MM.1S (cell line): ENCODE measurements at regions not wholly inside any gene's neighbourhood (a gene's known extent, or its start where the extent isn't known, plus 50 kb on each side); places are given as distances from the start of the nearest gene placed in this dataset.

Experiments
- DNase-seq: peaks from one replicate; pipeline ENCODE4 v3.0.0-alpha.2; 2015
- H2AFZ ChIP-seq: fragments of 300-600 bp; sonication (generic); 2 replicates; pipeline ENCODE4 v1.6.0; 2016; ENCODE audit warnings: antibody characterized with exemption, low read length
- H3F3A ChIP-seq: fragments of 300-600 bp; sonication (generic); 2 replicates; pipeline ENCODE4 v1.6.1; 2016; ENCODE audit warnings: mild to moderate bottlenecking, antibody characterized with exemption, low read length, moderate library complexity, mixed read lengths; ENCODE audit not compliant: insufficient read depth
- H3K27ac ChIP-seq: fragments of 300-600 bp; sonication (generic); 2 replicates; pipeline ENCODE4 v1.5.1; 2016; ENCODE audit warnings: mild to moderate bottlenecking, low read length
- H3K27me3 ChIP-seq: fragments of 300-600 bp; sonication (generic); replicated peaks from 2 replicates; pipeline ENCODE4 v1.6.0; 2016; ENCODE audit warnings: low read length; ENCODE audit not compliant: insufficient read depth
- H3K36me3 ChIP-seq: fragments of 300-600 bp; sonication (generic); replicated peaks from 2 replicates; pipeline ENCODE4 v1.6.1; 2016; ENCODE audit warnings: mild to moderate bottlenecking, low read length, mixed read lengths; ENCODE audit not compliant: insufficient read depth
- H3K4me1 ChIP-seq: fragments of 300-600 bp; sonication (generic); 2 replicates; pipeline ENCODE4 v1.6.1; 2016; ENCODE audit warnings: low read length, mixed read lengths
- H3K4me2 ChIP-seq: fragments of 300-600 bp; sonication (generic); 2 replicates; pipeline ENCODE4 v1.6.0; 2016; ENCODE audit warnings: low read depth, low read length
- H3K4me3 ChIP-seq: fragments of 300-600 bp; sonication (generic); 2 replicates; pipeline ENCODE4 v1.5.1; 2016; ENCODE audit warnings: low read length, mixed read lengths
- H3K79me2 ChIP-seq: fragments of 300-600 bp; sonication (generic); 2 replicates; pipeline ENCODE4 v1.6.1; 2016; ENCODE audit warnings: mixed run types, low read length, mixed read lengths
- H3K9ac ChIP-seq: fragments of 300-600 bp; sonication (generic); 2 replicates; pipeline ENCODE4 v1.6.1; 2016; ENCODE audit warnings: low read length, mixed read lengths
- H3K9me2 ChIP-seq: fragments of 300-600 bp; sonication (generic); replicated peaks from 2 replicates; pipeline ENCODE4 v1.6.1; 2016; ENCODE audit warnings: mild to moderate bottlenecking, low read length, mixed read lengths; ENCODE audit not compliant: insufficient read depth
- H3K9me3 ChIP-seq: fragments of 300-600 bp; sonication (generic); replicated peaks from 2 replicates; pipeline ENCODE4 v1.6.1; 2016; ENCODE audit warnings: mild to moderate bottlenecking, low read length, mixed read lengths; ENCODE audit not compliant: insufficient read depth
- H4K20me1 ChIP-seq: fragments of 300-600 bp; sonication (generic); 2 replicates; pipeline ENCODE4 v1.6.1; 2016; ENCODE audit warnings: mild to moderate bottlenecking, low read length, moderate library complexity, mixed read lengths; ENCODE audit not compliant: insufficient read depth
- CTCF ChIP-seq: fragments of 300-600 bp; sonication (generic); IDR thresholded peaks from 2 replicates; pipeline ENCODE4 v1.5.1; 2016; ENCODE audit warnings: antibody characterized with exemption, low read length, mixed read lengths
- EZH2 ChIP-seq: fragments of 300-600 bp; sonication (generic); optimal IDR thresholded peaks from 2 replicates; pipeline ENCODE3; 2017; ENCODE audit warnings: low read depth, mild to moderate bottlenecking, antibody characterized with exemption, low read length, mixed read lengths
- EZH2phosphoT487 ChIP-seq: fragments of 300-600 bp; sonication (generic); IDR thresholded peaks from 2 replicates; pipeline ENCODE4 v1.6.1; 2018; ENCODE audit warnings: antibody characterized with exemption, low read length

- peak overlapping the region; percentile 92 for H3K9ac ChIP-seq
Observed at GRCh38 chr12:4118017-4118510, 155.5 kb upstream of the CCND2 start.

GRCh38 chr12:4117386-4118016, 156.1 kb upstream of the CCND2 start:
- H3K9me2 ChIP-seq, result no peaks in the 10 kb centered on the region
- H3K9me3 ChIP-seq, result no peaks in the 10 kb centered on the region
- DNase-seq, result peak; percentile 78
- H3K27me3 ChIP-seq, result no peaks in the 10 kb centered on the region
- H3K36me3 ChIP-seq, result no peaks in the 10 kb centered on the region
- H3K4me3 ChIP-seq, result peak overlapping the region; percentile 72
- no peak overlapping the region for H2AFZ ChIP-seq
- H3K4me2 ChIP-seq, result peak overlapping the region; percentile 99
- peak; percentile 44 for TF ChIP-seq CTCF
- no peak for TF ChIP-seq EZH2phosphoT487
- H3K9ac ChIP-seq, result peak overlapping the region; percentile 92
- peaks cover 57% of the 10 kb centered on the region for H3K4me1 ChIP-seq
- peaks cover 42% of the 10 kb centered on the region for H3F3A ChIP-seq
- H3K79me2 ChIP-seq, result peaks cover 27% of the 10 kb centered on the region
- peak overlapping the region; percentile 96 for H3K27ac ChIP-seq
- no peaks in the 10 kb centered on the region for H4K20me1 ChIP-seq

More at GRCh38 chr12:4118017-4118510, 155.5 kb upstream of the CCND2 start:
- H3K4me3 ChIP-seq, result peak overlapping the region; percentile 72
- peaks cover 42% of the 10 kb centered on the region for H3F3A ChIP-seq
- peaks cover 27% of the 10 kb centered on the region for H3K79me2 ChIP-seq
- TF ChIP-seq EZH2, result no peak
- no peak for TF ChIP-seq CTCF
- no peak for TF ChIP-seq EZH2phosphoT487
- no peaks in the 10 kb centered on the region for H3K27me3 ChIP-seq
- H3K36me3 ChIP-seq, result no peaks in the 10 kb centered on the region
- H2AFZ ChIP-seq, result no peak overlapping the region
- DNase-seq, result peak; percentile 88
- H3K4me2 ChIP-seq, result peak overlapping the region; percentile 99
- H3K4me1 ChIP-seq, result peaks cover 52% of the 10 kb centered on the region
- H3K9me3 ChIP-seq, result no peaks in the 10 kb centered on the region
- peak overlapping the region; percentile 96 for H3K27ac ChIP-seq
- H3K9me2 ChIP-seq, result no peaks in the 10 kb centered on the region
- H4K20me1 ChIP-seq, result no peaks in the 10 kb centered on the region

- Histone ChIP-seq H3K27ac (peak overlapping the region; percentile 96), H4K20me1 (no peaks in the 10 kb centered on the region), H3K36me3 (no peaks in the 10 kb centered on the region), H3K27me3 (no peaks in the 10 kb centered on the region), H3K4me1 (peaks cover 57% of the 10 kb centered on the region), H3K79me2 (peaks cover 27% of the 10 kb centered on the region), H3K9me3 (no peaks in the 10 kb centered on the region), H3K9me2 (no peaks in the 10 kb centered on the region), H2AFZ (no peak overlapping the region), H3K9ac (peak overlapping the region; percentile 92), H3K4me2 (peak overlapping the region; percentile 99), H3K4me3 (peak overlapping the region; percentile 72), H3F3A (peaks cover 42% of the 10 kb centered on the region)
- DNase-seq, result peak; percentile 94
- TF ChIP-seq EZH2, result no peak
- no peak for TF ChIP-seq EZH2phosphoT487
- no peak for TF ChIP-seq CTCF
Observed at GRCh38 chr12:4116251-4117111, 157.1 kb upstream of the CCND2 start.
